ENCODE measurements at regions not wholly inside any gene's neighbourhood (a gene's known extent, or its start where the extent isn't known, plus 50 kb on each side); places are given as distances from the start of the nearest gene placed in this dataset.

DNA sequence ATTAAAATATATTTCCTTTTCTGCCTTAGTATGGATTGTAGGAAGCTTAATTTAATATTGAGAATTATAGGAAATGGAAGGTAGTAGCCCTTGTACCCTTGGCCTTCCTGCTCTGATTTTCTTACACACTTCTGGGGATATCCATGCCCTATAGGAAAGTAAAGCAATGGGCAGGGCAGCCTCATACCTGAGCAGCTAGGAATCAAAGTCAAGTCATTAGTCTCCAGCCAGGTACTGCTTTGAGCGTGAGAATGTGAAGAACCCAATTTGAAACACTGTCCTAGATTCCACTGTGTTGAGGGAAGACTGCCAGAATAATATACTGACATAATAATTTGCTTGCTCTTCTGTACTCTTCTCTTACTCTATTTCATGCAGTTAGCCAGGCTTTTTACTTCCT, 51.0 kb upstream of the L3MBTL3 start:
- no peak for DNase-seq
- ChIA-PET POLR2A (no interaction called here), CTCF (no interaction called here)
- intact Hi-C loops (cut with micrococcal nuclease): no loop called here
- H3K9me3 Mint-ChIP-seq: peaks cover 5% of the 10 kb centered on the region
- no peaks in the 10 kb centered on the region for H3K36me3 Mint-ChIP-seq
- no peak overlapping the region for H3K4me3 Mint-ChIP-seq
- peaks cover 5% of the 10 kb centered on the region for H3K27me3 Mint-ChIP-seq
- no peaks in the 10 kb centered on the region for H3K4me1 Mint-ChIP-seq (ENCODE audit: low read depth)
- H3K27ac Mint-ChIP-seq: no peak overlapping the region

DNA sequence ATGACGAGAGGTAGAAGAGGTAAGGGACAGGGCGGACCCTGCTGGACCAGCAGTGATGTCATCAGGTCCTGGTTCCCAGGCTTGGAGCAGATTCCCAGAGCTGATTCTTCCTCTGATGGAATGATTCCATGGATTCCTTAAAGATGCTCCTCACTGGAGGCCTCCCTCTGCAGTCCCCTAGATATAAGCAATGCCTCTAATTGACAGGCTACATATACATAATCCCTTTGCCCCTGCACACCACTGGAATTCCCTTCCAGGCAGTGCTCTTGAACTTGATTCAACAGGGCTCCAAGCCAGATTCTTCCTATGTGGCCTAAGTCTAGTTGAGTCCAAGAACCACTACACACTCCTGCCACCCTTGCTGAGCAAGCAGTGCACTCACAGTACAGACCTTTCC, 52.3 kb upstream of the L3MBTL3 start:
- H3K9me3 Mint-ChIP-seq: peaks cover 5% of the 10 kb centered on the region
- H3K4me3 Mint-ChIP-seq: no peak overlapping the region
- DNase-seq: no peak
- intact Hi-C loops (cut with micrococcal nuclease): no loop called here
- no peaks in the 10 kb centered on the region for H3K36me3 Mint-ChIP-seq
- H3K27ac Mint-ChIP-seq: no peak overlapping the region
- ChIA-PET POLR2A (no interaction called here), CTCF (no interaction called here)
- H3K27me3 Mint-ChIP-seq: peaks cover 5% of the 10 kb centered on the region
- H3K4me1 Mint-ChIP-seq (ENCODE audit: low read depth): no peaks in the 10 kb centered on the region

DNA sequence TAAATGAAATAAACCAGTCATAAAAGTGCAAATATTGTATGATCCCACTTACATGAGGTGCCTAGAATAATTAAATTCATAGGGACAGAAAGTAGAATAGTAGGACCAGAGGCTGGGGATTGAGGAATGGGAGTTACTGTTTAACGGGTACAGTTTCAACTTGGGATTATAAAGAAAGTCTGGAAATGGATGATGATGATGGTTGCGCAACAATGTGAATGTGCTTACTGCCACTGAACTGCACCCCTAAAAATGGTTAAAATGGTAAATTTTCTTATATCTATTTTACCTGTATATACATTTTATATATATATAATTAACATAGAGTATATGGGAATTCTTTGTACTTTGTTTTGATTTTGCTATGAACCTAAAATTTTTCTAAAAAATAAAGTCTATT, 53.3 kb upstream of the L3MBTL3 start:
- Mint-ChIP-seq H3K27ac (no peak overlapping the region), H3K36me3 (no peaks in the 10 kb centered on the region), H3K4me1 (ENCODE audit: low read depth) (no peaks in the 10 kb centered on the region), H3K27me3 (peaks cover 5% of the 10 kb centered on the region), H3K4me3 (no peak overlapping the region), H3K9me3 (peaks cover 5% of the 10 kb centered on the region)
- no peak for DNase-seq
- POLR2A ChIA-PET: no interaction called here
- intact Hi-C loops (cut with micrococcal nuclease): no loop called here
- CTCF ChIA-PET: no interaction called here

DNA sequence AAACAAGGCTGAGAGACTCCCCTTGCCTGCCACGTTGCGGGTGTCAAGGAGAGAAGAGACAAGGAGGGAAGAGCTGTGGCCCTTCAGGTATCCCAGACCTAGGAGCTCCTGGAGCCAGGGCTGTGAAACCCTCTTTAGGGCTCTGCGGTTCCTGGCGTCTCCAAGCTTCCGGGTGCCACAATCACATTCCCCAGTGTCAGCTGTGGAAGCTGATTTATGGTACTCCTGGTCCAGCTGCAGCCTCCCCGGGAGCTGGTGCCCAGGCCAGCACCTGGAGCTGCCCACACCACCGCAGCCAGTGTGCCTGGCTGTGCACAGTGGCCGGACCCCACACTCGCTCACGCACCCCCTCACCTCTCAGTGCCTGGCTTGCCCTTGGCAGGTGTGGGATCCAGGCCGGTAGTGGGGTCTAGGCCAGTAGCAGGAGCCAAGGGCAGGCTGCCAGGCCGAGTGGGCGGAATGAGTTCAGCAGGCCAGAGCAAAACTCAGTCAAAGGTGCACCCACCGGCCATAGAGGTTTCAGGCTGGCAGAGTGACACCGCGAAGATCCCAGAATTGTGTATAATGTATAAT, 58.9 kb upstream of the L3MBTL3 start:
- Mint-ChIP-seq H3K27me3 (peaks cover 2% of the 10 kb centered on the region), H3K36me3 (no peaks in the 10 kb centered on the region), H3K4me1 (ENCODE audit: low read depth) (no peaks in the 10 kb centered on the region), H3K4me3 (no peak overlapping the region), H3K9me3 (peaks cover 2% of the 10 kb centered on the region), H3K27ac (no peak overlapping the region)
- ChIA-PET CTCF (no interaction called here), POLR2A (no interaction called here)
- intact Hi-C loops (cut with micrococcal nuclease): no loop called here
- no peak for DNase-seq

DNA sequence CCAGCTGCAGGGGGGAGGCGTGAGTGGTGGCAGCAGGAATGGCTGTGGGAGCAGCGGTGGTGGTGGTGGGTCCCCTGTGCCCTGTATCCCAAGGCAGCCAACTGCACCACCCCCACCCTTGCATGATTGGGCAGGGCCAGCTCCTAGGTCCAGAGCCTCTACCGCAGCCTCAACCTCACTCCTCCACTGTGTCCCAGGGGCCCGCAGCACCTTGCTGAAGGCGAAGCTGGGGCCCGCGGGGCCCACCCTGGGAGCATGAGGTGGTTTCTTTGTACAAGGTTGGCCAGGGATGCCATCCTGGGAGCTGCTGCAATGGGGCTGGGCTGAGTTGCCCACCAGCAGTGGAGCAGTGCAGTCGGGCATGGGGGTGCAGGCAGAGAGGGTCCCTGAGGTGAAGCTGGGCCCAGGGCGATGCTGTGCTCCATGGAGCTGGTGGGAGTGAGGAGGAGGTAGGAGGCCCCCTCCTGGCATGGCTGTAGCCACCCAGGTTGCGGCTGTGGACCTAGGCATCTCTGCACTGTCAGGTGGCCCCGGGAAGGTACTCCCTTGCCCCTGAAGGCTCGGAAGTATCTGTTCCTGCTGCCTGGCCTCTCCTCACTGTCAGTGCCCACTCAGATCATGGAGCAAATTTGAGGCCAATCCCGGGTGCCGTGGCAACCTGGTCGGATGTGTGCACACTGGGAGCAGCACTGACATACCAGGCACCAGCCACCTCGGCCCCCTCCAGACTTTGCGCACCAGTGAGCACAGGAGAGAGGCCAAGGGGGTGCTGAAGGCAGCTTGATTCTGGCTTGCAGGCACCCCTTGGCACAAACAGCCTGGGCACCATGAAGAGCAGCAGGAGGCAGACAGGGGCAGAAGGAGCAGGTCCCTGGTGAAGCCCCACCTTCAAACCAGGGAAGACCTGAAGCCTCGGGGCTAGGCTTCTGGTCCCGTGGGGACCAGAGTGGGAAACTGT, 60.2 kb upstream of the L3MBTL3 start:
- ChIA-PET CTCF (no interaction called here), POLR2A (no interaction called here)
- Mint-ChIP-seq H3K4me1 (ENCODE audit: low read depth) (no peaks in the 10 kb centered on the region), H3K27me3 (no peaks in the 10 kb centered on the region), H3K9me3 (no peaks in the 10 kb centered on the region), H3K4me3 (no peak overlapping the region), H3K36me3 (no peaks in the 10 kb centered on the region), H3K27ac (no peak overlapping the region)
- intact Hi-C loops (cut with micrococcal nuclease): no loop called here
- no peak for DNase-seq

DNA sequence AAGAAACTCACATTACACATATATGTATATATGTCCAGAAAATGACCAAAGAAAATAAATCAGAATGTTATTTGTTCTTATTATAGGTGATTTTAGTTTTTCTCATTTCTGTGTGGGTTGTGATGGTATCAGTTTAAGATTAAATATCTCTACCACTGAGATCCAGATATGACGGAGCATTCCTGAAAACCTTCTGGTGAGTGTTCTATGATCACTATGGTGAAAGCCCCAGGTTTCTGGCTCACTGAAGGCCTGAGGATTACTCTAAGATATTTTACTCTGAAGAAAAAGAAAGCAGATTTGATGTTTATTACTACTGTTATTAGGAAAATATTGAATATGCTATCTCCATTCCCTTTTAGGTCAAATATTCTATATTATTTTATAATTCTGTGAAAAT, 62.8 kb upstream of the L3MBTL3 start:
- intact Hi-C loops (cut with micrococcal nuclease): no loop called here
- no peak for DNase-seq
- H3K27me3 Mint-ChIP-seq: no peaks in the 10 kb centered on the region
- H3K4me3 Mint-ChIP-seq: no peak overlapping the region
- no peak overlapping the region for H3K27ac Mint-ChIP-seq
- no peaks in the 10 kb centered on the region for H3K9me3 Mint-ChIP-seq
- POLR2A ChIA-PET: no interaction called here
- no peaks in the 10 kb centered on the region for H3K4me1 Mint-ChIP-seq (ENCODE audit: low read depth)
- H3K36me3 Mint-ChIP-seq: no peaks in the 10 kb centered on the region
- CTCF ChIA-PET: no interaction called here

DNA sequence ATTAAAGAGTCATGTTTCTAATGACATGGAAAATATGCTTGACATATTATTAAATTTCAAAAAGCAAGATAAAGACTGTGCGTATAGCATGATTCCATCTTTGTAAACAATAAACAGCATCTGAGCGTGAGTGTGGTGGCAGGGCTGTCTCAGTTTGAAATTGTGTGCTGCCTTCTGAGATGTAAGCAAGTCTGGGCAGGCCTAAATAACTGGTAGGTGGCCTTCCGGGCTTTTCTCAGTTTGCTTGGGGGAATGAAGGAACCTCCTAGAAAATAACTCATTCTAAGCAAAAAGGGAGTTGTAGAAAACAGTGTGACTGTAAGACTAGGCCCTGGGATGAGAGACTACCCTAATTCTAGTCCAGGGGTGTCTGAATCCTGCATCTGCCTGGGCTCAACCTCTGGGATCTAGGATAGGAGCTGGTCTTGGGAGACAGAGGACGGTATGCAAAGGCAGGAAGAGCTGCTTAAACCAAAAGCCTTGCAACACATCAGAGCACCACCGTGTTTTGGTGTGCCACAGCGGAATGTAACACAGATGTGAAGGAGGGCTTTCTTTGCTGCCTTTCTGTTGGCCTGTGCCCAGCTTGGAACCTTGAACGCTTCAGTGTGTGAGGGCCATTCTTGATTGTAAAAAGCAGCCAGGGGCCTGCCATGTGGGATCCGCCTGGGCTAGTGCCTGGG, 63.5 kb upstream of the L3MBTL3 start:
- Mint-ChIP-seq H3K27me3 (no peaks in the 10 kb centered on the region), H3K4me1 (ENCODE audit: low read depth) (no peaks in the 10 kb centered on the region), H3K36me3 (no peaks in the 10 kb centered on the region), H3K9me3 (no peaks in the 10 kb centered on the region), H3K4me3 (no peak overlapping the region), H3K27ac (no peak overlapping the region)
- POLR2A ChIA-PET: no interaction called here
- CTCF ChIA-PET: no interaction called here
- DNase-seq: no peak
- intact Hi-C loops (cut with micrococcal nuclease): no loop called here

DNA sequence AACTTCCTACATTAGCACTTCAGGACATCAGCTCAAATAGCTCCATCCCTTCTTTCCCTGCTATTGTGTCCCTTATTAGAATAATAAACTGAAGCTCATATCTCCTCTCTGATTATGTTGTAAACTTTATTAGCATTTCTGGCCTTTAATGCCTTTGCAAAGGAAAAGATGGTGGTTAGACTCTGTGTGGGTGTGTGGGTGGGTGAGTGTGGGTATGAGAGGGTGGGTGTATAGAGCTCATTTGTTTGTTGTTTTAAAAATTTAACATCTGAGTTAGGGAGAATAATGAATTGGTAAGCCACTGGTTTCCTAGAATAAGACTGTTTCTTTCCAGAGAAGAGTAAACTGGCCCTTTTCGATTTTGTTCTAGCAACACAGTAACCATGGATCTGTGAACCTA, 70.6 kb upstream of the L3MBTL3 start:
- POLR2A ChIA-PET: no interaction called here
- CTCF ChIA-PET: interaction anchor here (1.0 kb wide), 1 partner anchor 15 kb away, joined by 3 read pairs; no protein-coding TSS in a partner anchor
- no peaks in the 10 kb centered on the region for H3K9me3 Mint-ChIP-seq

DNA sequence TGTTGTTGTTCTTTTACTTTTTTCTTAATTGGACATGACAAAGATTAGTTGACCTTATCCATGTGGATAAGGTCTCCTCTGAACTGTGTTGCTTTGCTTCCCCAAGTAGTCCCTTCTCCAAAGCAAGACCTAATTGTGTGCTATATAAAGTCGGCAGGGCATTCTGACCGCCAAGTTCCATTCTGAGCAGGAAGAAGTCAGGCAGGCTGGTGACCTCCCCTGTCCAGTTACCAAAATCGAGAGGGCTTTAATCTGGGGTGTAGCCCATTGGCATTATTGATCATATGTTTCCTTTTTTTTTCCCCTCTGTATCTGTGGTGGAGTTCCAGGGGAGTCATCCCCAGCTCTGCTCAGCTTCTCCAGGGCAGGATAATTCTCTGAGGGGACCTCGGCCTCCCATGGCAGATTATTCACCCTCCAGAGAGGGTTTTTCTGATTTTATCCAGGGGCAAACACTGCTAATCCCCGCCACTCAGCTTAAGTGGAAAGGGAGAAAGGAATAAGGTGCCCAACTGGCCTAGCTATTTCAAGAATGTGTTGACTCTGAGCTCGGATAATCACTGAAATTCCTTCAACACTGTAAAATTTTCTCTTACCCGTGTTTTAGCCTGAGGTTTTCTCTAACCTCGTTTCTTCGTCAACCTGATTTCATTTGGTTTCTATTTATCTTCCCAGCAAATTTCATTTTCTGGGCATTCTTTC, 71.8 kb upstream of the L3MBTL3 start:
- H3K27ac Mint-ChIP-seq: no peak overlapping the region
- intact Hi-C loops (cut with micrococcal nuclease): no loop called here
- DNase-seq: no peak

More for the DNA sequence above, 70.6 kb upstream of the L3MBTL3 start:
- Mint-ChIP-seq H3K4me3 (no peak overlapping the region), H3K27me3 (peaks cover 7% of the 10 kb centered on the region), H3K36me3 (no peaks in the 10 kb centered on the region), H3K27ac (no peak overlapping the region), H3K4me1 (ENCODE audit: low read depth) (no peaks in the 10 kb centered on the region)
- intact Hi-C loops (cut with micrococcal nuclease): no loop called here
- DNase-seq: no peak

DNA sequence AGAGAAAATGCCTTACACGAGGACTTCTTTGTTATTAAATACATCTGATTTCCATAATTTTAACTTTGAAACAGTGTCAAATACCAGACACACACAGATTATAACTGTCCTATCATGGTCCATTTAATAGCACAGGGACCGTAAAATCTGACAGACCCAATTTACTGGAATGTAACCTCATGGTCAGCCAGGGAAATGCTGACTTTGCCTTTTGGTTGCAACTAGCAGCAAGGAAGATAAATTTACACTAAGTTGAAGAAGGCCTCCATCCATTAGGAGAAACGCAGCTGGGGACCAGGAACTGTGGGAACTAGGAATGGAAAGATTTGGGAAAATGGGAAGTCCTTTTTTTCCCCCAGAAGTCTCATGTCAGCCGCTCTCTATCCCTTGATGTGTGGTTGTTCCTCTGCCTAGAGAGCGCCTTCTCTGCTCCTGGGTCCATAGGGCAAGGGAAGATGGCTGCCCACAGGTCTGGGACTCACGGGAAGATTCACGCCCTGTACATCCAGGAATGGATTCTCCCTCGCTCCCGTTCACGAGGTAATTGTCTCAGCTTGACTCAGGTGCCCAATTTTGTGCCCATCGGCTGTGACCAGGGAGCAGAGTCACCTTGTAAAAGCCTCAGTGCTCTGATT, 74.6 kb upstream of the L3MBTL3 start:
- intact Hi-C loops (cut with micrococcal nuclease): no loop called here
- Mint-ChIP-seq H3K9me3 (no peaks in the 10 kb centered on the region), H3K36me3 (no peaks in the 10 kb centered on the region), H3K4me3 (no peak overlapping the region), H3K27ac (no peak overlapping the region), H3K4me1 (ENCODE audit: low read depth) (no peaks in the 10 kb centered on the region), H3K27me3 (peaks cover 11% of the 10 kb centered on the region)
- DNase-seq: no peak
- POLR2A ChIA-PET: no interaction called here
- CTCF ChIA-PET: no interaction called here

More for the DNA sequence above, 71.8 kb upstream of the L3MBTL3 start:
- no peak overlapping the region for H3K4me3 Mint-ChIP-seq
- CTCF ChIA-PET: no interaction called here
- no peaks in the 10 kb centered on the region for H3K4me1 Mint-ChIP-seq (ENCODE audit: low read depth)
- H3K36me3 Mint-ChIP-seq: no peaks in the 10 kb centered on the region
- POLR2A ChIA-PET: no interaction called here
- H3K9me3 Mint-ChIP-seq: no peaks in the 10 kb centered on the region
- H3K27me3 Mint-ChIP-seq: peaks cover 7% of the 10 kb centered on the region

DNA sequence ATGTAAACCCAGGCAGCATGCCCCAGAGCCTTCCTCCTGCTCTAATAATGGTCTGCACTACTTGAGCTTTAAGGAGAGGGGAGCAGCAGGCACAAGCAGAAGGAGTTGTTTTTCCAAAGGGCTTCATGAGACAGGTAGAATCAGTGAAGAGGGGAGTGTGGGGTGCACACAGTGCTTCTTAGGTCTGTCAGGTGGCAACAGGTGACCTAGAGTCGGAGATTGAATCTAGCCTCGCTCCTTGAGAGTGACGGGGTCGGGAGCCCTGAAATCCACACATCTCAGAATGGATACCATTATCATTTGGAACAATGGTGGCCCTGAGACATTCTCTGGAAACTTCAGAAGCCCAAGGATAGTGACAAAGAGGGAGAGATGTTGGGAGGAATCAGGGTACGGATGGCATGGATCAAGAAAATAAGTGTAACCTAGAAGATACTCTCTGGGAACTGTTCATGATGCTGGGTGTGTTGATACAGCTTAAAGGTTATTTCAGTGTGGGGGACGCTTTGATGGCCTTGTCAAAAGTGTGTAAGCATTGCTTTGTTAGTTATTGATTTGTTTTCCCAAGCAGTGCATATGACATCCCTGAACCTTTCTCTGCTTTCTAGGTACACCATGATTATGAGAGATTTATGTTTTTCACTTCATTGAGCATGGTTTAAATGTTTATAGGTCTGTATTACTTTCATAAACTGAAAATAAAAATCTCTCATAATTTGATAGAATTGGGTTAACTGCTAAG, 77.8 kb upstream of the L3MBTL3 start:
- Mint-ChIP-seq H3K4me1 (ENCODE audit: low read depth) (no peaks in the 10 kb centered on the region), H3K9me3 (no peaks in the 10 kb centered on the region), H3K36me3 (no peaks in the 10 kb centered on the region), H3K27me3 (peaks cover 14% of the 10 kb centered on the region), H3K27ac (no peak overlapping the region), H3K4me3 (no peak overlapping the region)
- POLR2A ChIA-PET: no interaction called here
- no peak for DNase-seq
- intact Hi-C loops (cut with micrococcal nuclease): no loop called here
- CTCF ChIA-PET: no interaction called here

Data from activated CD4-positive, alpha-beta memory T cell treated with anti-CD3 and anti-CD28 coated beads for 36 hours (primary cell).